Germinal center (tissue), 1 donor: ENCODE measurements at regions not wholly inside any gene's neighbourhood (a gene's known extent, or its start where the extent isn't known, plus 50 kb on each side); places are given as distances from the start of the nearest gene placed in this dataset.

Experiments used
- DNase-seq: peaks from one replicate; pipeline ENCODE4 v3.0.0; 2012; ENCODE audit warnings: mixed read lengths, low spot score

DNA sequence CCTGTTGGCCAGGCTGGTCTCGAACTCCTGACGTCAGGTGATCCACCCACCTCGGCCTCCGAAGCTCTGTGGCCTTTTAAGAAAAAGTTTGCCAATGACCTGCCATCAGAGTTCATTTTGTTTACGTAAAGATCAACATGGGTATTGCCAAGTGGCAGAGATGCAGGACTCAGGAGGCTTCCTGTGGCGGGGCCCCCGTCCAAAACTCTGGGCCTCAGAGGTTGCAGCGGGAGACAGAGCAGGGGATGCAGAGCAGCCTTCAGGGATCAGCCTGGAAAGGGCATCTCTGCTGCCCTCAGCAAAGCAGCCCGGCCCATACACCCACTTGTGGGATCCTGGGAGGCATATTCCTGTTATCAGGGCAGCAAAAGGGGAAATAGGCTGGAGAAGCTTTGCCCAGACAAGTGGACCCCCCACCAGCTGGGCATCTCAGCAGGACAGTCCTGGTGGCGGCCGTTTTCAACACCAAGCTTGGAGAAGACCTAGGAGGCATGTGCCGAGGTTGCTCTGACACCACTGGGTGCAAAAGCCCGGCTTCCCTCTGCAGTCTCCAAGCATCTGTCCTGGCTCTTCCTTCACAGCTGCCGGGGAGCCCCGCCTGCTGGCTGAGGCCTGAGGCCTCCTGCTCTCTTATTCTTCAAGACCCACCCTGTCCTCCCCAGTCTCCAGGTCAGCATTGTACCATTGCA is 1152.4 kb downstream of the BRD1 start:
- DNase-seq, result no peak

DNA sequence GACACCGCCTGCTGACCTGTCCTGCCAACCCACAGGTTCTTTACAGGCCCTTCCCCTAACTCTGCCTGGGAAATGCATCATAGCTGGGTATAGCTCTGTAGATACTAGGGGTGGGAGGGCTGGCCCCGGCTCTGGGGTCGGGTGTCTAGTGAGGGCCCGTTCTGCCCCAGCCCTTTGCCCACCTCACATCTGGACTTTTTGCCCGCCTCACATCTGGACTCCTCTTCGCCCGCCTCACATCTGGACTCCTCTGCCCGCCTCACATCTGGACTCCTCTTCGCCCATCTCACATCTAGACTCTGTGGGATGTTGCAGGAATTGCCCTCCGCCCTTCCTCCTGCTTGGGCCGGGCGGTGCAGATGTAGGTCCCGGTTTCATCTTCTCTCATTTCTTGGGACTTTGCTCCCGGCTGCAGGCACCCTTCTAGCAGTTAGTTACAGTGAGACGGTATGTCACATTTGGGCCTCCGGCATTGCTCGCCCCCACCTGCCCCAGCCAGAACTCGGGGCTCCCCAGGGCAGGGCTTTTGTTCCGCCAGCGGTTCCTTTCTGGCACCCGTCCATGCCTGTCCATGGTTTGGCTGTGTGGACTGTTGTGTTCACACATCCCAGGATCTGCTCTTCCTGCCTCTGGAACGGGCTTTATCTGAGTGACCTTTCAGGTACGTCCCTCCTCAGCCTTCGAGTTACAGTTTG is 1153.7 kb downstream of the BRD1 start:
- DNase-seq, result no peak

DNA sequence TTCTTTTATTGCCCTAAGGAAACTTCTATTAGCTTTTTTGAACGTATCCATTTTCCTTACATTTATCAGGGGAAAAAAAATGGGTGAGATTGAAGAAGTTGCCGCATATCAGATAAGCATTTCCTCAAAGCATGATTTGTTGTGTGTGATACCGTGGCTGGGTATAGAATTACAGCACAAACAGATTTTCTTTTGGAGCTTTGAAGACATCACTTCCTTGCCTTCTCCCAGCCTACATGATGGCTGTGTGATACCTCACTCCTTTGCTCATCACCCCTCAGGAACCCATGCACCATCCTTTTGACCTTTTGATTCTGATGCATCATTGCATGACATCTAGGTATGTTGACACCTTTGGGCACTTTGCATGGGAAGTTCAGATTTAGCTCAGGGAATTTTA is 1155.3 kb downstream of the BRD1 start:
- no peak for DNase-seq

DNA sequence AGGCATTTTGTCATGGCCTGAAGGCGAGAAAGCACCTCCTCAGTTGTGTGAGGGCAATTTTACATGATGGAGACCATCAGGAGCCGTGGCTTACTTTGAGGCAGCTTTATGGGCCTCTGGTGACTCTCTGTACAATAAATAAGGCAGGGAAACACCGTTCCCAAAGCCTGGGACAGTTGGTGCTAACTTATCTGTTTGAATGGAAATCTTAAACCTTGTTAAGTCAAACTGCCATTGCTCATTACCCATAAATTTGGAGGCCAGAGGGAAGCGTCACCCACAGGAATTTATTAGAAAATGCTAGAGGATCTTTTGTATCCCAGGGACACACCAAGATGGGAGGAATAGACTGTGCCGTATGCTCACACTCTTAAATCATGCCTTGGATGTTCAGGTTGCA is 1156.9 kb downstream of the BRD1 start:
- DNase-seq, result no peak

DNA sequence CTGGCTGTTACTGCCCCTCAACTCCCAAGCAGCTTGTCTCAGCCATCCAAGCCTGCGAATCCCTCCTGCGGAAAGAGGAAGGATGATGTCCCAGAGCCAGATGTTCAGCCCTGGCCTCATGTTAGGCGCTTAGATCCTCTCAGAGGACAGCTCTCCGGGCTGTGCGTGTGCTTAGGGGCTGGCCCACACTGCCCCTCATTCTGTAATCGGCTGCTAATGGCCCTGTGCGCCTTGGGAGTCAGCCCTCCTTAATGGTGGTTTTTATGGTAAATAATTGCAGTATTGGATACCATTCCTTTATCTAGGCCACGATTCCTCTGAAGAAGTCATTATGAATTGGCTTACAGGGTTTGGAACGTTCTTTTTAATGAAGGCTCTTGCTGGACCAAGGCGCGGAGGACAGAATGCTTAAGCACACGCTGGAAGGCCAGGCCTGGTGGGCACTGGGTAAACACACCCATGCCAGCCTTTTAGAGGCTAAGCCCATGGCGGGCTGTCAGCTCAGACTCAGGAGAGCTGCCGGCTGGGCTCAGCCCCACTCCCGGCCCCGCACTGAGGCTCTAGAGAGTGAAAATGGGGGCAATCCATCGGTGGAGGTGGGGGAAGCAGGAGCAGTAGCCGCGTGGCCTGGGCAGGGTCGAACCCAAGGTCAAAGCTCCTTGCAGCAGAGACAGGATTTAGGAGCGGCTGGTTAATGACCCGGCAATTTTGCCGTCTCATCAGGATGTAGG is 1157.5 kb downstream of the BRD1 start:
- DNase-seq, result no peak

DNA sequence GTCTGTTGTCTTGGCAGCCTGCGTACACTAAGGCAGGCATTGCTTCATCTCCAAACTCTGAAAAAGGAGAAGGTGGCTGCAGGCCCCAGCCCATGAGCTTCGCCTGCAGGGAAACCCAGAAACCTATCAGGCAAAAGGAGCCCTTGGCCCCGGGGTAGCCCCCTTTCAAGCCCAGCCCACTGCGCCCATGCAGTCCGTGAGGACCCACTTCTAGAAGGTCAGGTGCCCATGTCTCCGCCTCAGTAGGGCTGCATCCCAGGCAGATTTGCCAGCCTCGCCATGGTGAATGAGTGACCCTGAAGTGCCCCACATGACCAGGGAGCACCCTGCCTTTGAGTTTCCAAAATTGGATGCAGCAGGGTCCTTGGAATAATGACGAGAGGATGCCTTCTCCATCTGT is 1158.4 kb downstream of the BRD1 start:
- DNase-seq, result no peak

DNA sequence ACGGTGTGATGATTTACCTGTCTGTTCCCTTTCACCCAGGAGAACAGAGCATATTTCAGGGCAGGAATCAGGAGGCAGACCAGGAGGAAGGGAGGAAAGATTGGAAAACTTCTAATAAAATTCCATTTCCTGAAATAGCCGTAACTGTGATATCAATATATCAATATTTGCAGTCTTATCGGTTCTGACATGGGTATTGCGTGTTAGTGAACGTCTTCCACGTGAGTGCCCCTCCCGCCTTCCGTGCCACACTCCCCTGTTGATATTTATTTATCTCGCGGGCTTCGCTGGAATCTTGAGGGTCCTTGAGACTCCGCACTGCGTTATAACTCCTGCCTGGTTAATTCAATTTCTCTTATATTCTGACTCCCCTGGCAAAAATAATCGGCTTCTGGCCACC is 1160.4 kb downstream of the BRD1 start:
- no peak for DNase-seq

DNA sequence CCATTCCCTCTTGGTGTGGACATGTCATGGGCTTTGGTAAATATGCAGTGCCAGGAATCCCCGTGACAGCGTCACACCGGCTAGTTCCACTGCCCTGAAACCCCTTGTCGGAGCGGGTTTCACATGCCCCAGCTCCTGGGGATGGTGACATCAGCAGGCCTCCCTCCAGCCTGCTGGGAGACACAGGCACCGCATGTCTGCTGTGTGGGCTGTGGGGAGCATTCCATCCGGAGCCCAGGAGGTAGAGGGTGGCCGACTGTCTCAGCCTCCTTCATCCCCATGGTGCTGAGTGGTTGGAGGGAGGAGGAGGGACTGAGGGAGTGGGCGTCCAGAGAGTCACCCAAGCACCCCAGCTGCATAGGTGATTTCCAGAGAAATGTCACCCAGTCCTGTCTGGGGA is 1161.1 kb downstream of the BRD1 start:
- no peak for DNase-seq

DNA sequence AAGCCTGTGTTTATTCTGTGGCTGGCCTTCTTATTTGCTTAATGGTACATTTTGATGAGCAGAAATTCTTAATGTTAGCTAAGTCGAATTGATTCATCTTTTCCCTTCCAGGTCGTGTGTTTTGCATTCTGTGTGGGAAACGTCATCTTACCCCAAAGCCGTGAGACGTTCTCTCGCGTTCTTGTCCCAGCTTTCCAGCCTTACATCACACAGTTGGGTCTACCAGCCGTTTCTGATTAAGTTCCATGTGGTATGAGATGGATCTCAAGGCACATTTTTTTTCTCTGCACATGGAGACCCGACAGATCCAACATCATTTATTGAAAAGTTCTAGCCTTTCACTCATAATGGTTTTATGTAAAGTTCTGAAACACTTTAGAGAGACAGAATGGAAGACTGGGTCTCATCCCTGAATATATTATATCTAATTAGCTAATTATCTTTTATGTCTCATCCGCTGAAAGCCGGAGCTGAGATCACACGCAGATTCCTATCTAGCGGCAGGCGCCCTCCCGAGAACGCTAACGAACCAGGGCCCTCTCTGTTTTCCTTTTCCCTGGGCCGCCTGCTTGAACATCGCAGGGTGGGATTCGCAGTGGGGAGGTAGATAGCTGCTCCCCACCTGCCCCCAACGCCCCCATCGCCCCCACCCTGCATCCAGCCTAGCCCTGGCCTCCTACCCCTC is 1162.2 kb downstream of the BRD1 start:
- DNase-seq, result no peak

DNA sequence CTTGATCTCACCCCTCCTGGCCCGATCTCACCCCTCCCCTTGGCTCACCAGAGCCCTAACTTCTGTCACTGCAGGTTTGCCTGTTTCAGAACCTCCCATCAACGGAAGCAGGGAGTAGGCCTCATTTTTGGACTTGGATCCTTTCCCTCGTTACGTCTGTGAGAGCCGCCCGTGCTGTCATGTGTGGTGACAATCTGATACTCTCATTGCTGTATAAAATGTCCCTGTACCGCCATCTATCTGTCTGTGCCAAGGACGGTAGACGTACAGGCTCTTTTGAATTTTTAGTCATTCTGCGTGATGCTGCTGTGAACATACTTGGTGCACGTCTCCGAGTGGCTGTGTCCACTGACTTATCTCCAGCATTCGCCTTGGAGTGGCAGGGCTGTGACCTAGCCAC is 1163.1 kb downstream of the BRD1 start:
- no peak for DNase-seq

DNA sequence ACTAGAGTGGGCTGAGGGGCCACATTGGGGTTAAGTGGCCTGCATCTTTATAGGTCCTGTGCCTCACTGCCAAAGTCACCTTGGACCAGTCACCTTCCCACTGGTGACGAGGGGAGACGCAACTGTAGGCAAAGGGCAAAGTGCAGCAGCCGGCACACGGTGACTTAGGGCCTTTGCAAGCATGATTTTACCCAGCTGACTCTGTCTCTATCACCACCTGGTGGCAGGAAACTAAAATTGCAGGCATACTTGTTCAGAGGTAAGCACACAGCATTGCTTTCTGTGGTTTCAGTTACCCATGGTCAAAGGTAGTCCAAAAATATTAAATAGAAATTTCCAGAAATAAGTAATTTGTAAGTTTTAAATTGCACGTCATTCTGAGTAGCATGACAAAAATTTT is 1164.4 kb downstream of the BRD1 start:
- no peak for DNase-seq

DNA sequence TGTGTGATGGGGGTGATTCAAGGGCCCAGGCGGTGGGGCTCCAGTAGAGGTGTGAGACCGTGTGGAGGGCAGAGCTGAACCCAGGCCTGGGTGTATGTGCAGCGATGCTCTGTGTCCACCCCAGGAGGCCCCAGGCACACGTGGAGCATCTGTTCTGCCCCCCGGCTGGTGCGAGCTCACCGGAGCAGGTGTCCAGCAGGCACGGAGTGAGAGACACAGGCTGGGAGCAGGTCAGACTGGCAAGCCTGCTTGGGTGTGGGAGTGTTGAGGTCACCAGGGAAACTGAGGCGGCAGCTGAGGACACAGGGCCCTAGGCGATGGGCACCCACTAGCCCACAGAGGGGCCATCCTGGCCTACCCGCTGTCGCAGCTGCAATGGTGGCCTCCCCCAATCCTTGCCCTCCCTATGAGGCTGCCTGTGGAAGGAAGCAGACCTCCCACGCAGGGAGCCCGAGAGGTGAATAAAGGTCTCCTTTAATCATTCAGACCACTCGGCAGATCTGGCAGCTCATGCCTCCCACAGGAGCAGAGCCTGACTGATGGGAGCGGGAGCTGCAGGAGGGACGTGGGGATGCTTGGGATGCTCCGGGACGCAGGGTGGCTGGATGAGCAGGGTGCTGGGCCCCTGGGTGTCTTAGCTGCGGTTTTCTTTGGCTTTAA is 1165.1 kb downstream of the BRD1 start:
- no peak for DNase-seq

DNA sequence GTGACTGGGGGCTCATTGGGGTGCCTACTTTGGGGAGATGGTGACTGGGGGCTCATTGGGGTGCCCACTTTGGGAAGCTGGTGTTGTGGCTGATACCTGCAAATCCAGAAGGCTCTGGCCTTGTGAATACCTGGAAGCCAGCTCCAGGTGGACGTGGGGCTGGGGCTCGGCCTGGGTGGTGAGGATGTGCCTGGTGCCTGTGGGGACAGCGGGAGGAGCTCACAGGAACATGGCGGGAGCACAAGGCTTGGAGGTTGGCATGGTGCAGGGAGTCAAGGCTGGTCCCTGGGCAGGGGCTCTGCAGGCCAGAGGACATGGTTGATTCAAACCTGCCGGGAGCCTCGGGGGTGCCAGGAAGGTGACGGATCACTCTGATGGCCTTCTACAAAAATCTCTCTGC is 1165.7 kb downstream of the BRD1 start:
- DNase-seq, result no peak

DNA sequence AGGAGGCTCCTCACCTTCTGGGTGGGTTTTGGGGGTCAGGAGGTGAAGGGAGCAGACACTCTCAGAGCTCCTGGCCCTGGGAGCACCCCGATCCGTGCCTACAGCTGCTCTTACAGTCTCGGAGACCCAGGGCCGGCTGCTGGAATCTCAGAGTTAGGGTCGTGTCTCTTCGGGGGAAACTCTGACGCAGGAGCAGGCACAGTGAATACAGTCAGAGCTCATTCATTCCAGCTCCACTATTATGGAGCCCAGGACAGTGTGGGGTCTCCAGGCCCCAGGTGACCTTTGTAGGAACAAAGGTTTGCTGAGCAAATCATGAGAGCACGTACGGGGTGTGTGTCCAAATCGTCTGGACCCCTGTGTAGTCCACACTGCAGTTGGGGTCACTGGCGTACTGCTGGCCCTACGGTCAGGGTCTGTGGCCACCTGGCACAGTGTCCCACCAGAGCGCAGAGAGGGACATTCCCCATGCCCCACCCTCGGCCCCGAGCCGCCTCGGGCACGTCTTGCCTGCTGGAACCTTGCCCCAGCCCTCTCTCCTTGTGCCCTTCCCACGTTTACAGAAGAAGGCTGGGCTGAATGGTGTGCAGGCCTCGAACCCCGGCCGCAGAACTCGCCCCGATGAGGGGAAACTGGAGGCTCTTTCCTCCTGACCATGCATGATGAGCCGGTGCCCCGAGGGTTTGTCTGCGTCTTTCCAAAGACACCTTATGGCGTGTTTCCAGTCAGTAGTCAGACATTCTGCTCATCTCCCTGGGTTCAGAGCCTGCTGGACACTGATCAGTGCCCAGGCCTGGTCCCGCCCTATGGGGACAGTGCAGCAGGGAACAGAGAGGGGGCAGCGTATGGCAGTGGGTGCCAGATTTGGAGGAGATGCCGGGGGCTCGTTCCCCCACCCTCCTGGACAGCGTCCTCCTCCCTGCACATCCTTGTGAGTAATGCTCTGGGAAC is 1166.6 kb downstream of the BRD1 start:
- no peak for DNase-seq

DNA sequence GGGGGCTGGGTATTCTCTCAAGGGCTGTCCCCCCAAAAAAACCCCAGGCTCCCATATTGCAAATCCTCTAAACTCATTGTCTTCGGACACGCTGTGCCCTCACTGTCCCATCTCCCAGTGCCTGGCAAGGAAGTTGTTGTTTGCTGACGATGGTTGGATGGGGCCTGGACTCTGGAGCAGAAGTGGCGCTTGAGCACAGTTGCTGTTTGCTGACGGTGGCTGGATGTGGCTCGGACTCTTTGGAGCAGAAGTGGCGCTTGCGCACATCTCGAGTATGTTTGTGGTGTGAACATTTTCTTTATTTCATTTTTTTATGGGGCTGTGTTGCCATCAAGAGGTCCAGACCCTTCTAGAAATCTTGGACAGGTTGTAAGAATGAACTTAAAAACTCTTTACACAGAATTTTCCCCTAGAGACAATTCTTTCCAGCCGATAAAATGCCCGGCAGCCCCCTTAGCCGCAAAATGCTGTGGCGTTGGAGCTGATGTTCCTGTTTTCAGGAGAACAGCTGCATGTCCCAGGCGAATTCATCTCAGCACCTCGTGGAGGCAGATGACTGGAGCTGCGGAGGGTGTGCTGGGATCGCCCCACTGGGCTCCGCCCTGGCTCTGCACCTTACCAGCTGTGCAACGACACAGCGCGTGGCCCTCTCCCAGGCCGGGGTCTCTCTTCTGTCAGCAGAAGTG is 1167.4 kb downstream of the BRD1 start:
- DNase-seq, result no peak

DNA sequence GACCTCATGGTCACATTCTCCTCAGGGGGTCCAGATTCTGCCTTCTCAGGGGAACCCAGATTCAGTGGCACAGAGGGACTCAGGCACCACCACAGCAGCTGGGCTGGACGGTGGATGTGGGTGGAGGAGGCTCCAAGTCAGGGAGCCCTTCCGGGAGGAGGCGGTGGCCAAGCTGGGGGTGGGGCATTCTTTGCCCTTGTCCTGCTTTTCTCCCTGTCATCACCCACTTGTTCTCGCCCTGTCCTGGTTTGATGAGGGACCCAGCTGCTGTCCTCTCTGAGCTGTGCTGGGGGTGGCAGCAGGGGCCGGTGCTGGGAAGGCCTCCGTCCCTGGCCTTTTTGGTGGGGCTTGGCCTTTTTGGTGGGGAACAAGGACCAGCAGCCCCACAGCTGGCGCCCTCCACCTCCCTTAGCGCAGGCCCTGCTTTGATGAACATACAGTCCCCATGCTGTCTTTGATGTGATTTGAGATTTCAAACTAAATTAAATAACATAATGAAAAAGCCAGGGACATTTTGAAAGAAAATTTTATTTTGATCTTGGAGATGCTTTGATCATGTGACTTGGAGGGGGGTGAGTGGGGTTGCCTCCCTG is 1168.2 kb downstream of the BRD1 start:
- no peak for DNase-seq

DNA sequence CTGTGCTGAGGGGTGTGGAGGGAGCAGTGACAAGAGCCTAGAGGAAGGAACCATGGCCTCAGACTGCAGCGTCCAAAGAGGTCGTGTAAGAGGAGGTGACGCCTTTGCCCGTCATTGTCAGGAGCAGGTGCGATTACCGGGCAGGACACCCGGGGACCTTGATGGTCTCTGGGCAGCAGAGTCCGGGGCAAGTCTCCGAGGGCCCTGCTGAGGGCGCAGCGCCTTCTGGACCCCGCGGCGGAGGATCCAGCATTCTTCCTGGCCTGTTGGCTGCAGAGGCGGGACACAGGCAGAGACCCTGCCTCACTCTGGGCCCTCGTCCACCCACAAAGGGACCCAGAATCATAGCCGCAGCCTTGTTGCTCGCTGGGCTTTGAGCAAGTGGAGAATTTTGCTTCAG is 1168.8 kb downstream of the BRD1 start:
- no peak for DNase-seq

DNA sequence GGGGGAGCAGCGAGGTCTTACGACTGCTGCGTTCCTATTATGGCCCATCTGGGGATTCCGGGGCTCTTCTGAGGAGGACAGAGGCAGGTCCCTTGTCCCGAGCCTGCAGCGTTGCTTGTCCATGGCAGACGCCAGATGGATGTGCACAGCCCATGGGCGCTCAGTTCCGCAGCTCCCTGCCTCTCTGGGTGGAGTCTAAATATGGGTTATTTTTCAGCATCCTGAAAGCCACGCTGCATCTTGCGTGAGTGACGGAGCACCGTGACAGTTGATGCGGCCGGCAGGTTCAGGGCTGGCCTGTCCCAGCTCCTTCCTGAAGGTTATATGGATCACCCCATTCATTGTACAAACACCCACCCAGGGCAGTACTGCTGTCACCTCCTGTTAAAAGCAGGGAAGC is 1169.4 kb downstream of the BRD1 start:
- no peak for DNase-seq

DNA sequence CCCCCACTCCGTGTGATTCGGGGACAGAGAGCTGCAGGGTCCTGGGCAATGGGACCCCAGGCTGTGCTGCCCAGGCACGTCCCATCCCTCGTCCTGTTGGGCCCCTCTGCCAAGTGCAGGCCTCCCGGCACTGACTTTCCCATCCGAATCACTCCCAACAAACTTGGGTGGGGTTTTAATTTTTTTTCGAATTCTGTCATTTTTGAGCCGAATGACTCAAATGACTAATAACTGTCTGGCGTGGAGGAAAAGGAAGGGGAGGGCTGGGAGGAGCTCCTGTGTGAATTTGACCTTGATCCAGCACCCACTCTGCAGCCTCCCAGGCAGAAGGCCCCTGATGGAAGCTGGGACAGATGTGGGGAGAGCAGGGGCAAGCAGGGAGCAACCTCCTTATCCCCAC is 1173.2 kb downstream of the BRD1 start:
- no peak for DNase-seq

DNA sequence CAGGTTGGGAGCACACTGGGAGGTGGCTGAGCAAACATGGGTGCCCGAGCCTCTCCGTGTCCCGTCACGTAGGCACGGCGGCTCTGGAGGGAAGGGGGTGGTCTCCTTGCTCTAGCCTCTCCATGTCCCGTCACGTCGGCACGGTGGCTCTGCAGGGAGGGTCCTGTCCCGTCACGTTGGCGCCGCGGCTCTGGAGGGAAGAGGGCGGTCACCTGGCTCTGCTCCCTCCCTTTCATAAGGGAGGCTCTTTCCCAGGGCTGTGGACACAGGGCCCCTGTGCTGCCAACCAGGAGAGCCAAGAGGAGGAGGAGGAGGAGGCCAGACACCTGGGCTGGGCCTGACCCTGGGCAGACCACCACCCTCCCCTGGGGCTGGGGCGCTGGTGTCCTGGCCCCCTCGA is 1173.7 kb downstream of the BRD1 start:
- DNase-seq, result no peak
